GM19043 (cell line): ENCODE measurements at regions not wholly inside any gene's neighbourhood (a gene's known extent, or its start where the extent isn't known, plus 50 kb on each side); places are given as distances from the start of the nearest gene placed in this dataset.
"Not testable (repeated sequence)": the region's sequence is repeated elsewhere in the genome, so short reads cannot be mapped to it uniquely, and the experiment has no call there.

Experiments used
- ATAC-seq: cut with Tn5 transposase; IDR thresholded peaks from one replicate; pipeline ENCODE4 v1.9.1; 2021; ENCODE audit warnings: low read depth; ENCODE audit not compliant: unreplicated experiment

- ATAC-seq: no peak
Observed at GRCh38 chr4:79575709-79576428, 167.8 kb upstream of the GK2 start.

- no peak for ATAC-seq
Observed at GRCh38 chr4:79574741-79575451, 166.9 kb upstream of the GK2 start.

- no peak for ATAC-seq
Observed at GRCh38 chr4:79563219-79563618, 155.2 kb upstream of the GK2 start.

GRCh38 chr4:79561751-79562150 is 153.7 kb upstream of the GK2 start:
- no peak for ATAC-seq

- ATAC-seq: not testable (repeated sequence)
Observed at GRCh38 chr4:79559398-79559797, 151.4 kb upstream of the GK2 start.

GRCh38 chr4:79552311-79552710 is 144.3 kb upstream of the GK2 start:
- ATAC-seq: no peak

GRCh38 chr4:79551555-79551954 is 143.5 kb upstream of the GK2 start:
- no peak for ATAC-seq

GRCh38 chr4:79547851-79548250 is 139.8 kb upstream of the GK2 start:
- no peak for ATAC-seq

GRCh38 chr4:79545292-79545691 is 137.3 kb upstream of the GK2 start:
- ATAC-seq: not testable (repeated sequence)

GRCh38 chr4:79540143-79540542 is 132.1 kb upstream of the GK2 start:
- ATAC-seq: no peak

- no peak for ATAC-seq
Observed at GRCh38 chr4:79535516-79535915, 127.5 kb upstream of the GK2 start.

GRCh38 chr4:79528241-79528706 is 120.2 kb upstream of the GK2 start:
- ATAC-seq: no peak

GRCh38 chr4:79526641-79527565 is 118.9 kb upstream of the GK2 start:
- ATAC-seq: no peak

GRCh38 chr4:79516114-79516513 is 108.1 kb upstream of the GK2 start:
- no peak for ATAC-seq

GRCh38 chr4:79514621-79515329 is 106.7 kb upstream of the GK2 start:
- no peak for ATAC-seq

GRCh38 chr4:79513576-79513975 is 105.5 kb upstream of the GK2 start:
- ATAC-seq: no peak

GRCh38 chr4:79512363-79512762 is 104.3 kb upstream of the GK2 start:
- ATAC-seq: no peak

- no peak for ATAC-seq
Observed at GRCh38 chr4:79502081-79502480, 94.1 kb upstream of the GK2 start.

- ATAC-seq: no peak
Observed at GRCh38 chr4:79498282-79498681, 90.3 kb upstream of the GK2 start.

GRCh38 chr4:79497001-79497400 is 89.0 kb upstream of the GK2 start:
- ATAC-seq: no peak
